PC-3 (cell line): ENCODE measurements at regions not wholly inside any gene's neighbourhood (a gene's known extent, or its start where the extent isn't known, plus 50 kb on each side); places are given as distances from the start of the nearest gene placed in this dataset.

ENCODE experiments used
- ATAC-seq: fragments of 200-7000 bp; cut with Tn5 transposase; 2 replicates; pipeline ENCODE4 v1.9.1; 2020; ENCODE audit warnings: mild to moderate bottlenecking, moderate library complexity
- BruUV-seq: library from RNA; stranded (reverse); fragments of 400-500 nt; replicated peaks from 2 replicates; lab custom pipeline; 2021; lab: Mats Ljungman, UMichigan
- CTCF ChIA-PET: fragments of 300-600 bp; sonication (Branson Sonifier 250); formaldehyde crosslinking; loops from one replicate; lab custom pipeline; 2022; ENCODE audit warnings: antibody characterized with exemption; lab: Charles Lee
- POLR2A ChIA-PET: fragments of 300-600 bp; sonication (Branson Sonifier 250); formaldehyde crosslinking; loops from one replicate; lab custom pipeline; 2022; ENCODE audit warnings: antibody characterized with exemption; ENCODE audit not compliant: unreplicated experiment; lab: Charles Lee
- DNase-seq: peaks from one replicate; pipeline ENCODE4 v3.0.0-alpha.2; 2015
- H2AFZ ChIP-seq: fragments of 300-600 bp; sonication (generic); 2 replicates; pipeline ENCODE4 v1.6.0; 2016; ENCODE audit warnings: antibody characterized with exemption, low read length
- H3F3A ChIP-seq: fragments of 300-600 bp; sonication (generic); one replicate; pipeline ENCODE4 v1.6.0; 2017; ENCODE audit warnings: antibody characterized with exemption, low read length, control low read depth, mild to moderate bottlenecking; ENCODE audit not compliant: unreplicated experiment
- H3K27ac ChIP-seq: fragments of 300-600 bp; sonication (generic); 2 replicates; pipeline ENCODE4 v1.5.1; 2016; ENCODE audit warnings: mild to moderate bottlenecking, low read length
- H3K27me3 ChIP-seq: fragments of 300-600 bp; sonication (generic); 2 replicates; pipeline ENCODE4 v1.6.1; 2016; ENCODE audit warnings: low read length, mixed read lengths
- H3K36me3 ChIP-seq: fragments of 300-600 bp; sonication (generic); 2 replicates; pipeline ENCODE4 v1.6.1; 2016; ENCODE audit warnings: low read depth, mixed run types, low read length, mixed read lengths
- H3K4me1 ChIP-seq: fragments of 300-600 bp; sonication (generic); 2 replicates; pipeline ENCODE4 v1.5.1; 2016; ENCODE audit warnings: low read length; ENCODE audit not compliant: insufficient read depth
- H3K4me2 ChIP-seq: fragments of 300-600 bp; sonication (generic); 2 replicates; pipeline ENCODE4 v1.6.0; 2016; ENCODE audit warnings: low read length
- H3K4me3 ChIP-seq: fragments of 300-600 bp; sonication (generic); 2 replicates; pipeline ENCODE4 v1.5.1; 2016; ENCODE audit warnings: mild to moderate bottlenecking, low read length, mixed read lengths
- H3K79me2 ChIP-seq: fragments of 300-600 bp; sonication (generic); 2 replicates; pipeline ENCODE4 v1.6.1; 2017; ENCODE audit warnings: low read length, mixed read lengths
- H3K9ac ChIP-seq: fragments of 300-600 bp; sonication (generic); 2 replicates; pipeline ENCODE4 v1.6.0; 2016; ENCODE audit warnings: mild to moderate bottlenecking, low read length
- H3K9me2 ChIP-seq: fragments of 300-600 bp; sonication (generic); replicated peaks from 2 replicates; pipeline ENCODE4 v1.6.1; 2016; ENCODE audit warnings: mixed run types, low read length, mixed read lengths
- H3K9me3 ChIP-seq: fragments of 300-600 bp; sonication (generic); 2 replicates; pipeline ENCODE4 v1.6.1; 2016; ENCODE audit warnings: low read length, mixed read lengths
- H4K20me1 ChIP-seq: fragments of 300-600 bp; sonication (generic); 2 replicates; pipeline ENCODE4 v1.6.1; 2016; ENCODE audit warnings: low read length, mixed read lengths
- EZH2 ChIP-seq: fragments of 300-600 bp; sonication (generic); IDR thresholded peaks from one replicate; pipeline ENCODE4 v1.6.1; 2017; ENCODE audit warnings: antibody characterized with exemption, mild to moderate bottlenecking, low read length; ENCODE audit not compliant: unreplicated experiment
- EZH2phosphoT487 ChIP-seq: fragments of 300-600 bp; sonication (generic); IDR thresholded peaks from 2 replicates; pipeline ENCODE4 v1.6.1; 2018; ENCODE audit warnings: mild to moderate bottlenecking, antibody characterized with exemption, low read length, borderline replicate concordance
- intact Hi-C: fragments of 100-400 bp; cut with micrococcal nuclease; formaldehyde crosslinking; loops from 2 replicates; pipeline ENCODE4 v1.9.0; 2023
- TF ChIP-seq, protein P1 (sequence below): fragments of 300-600 bp; sonication (generic); conservative IDR thresholded peaks from 2 replicates; pipeline ENCODE4 v1.5.1; 2017; ENCODE audit warnings: antibody characterized with exemption, low read depth, mild to moderate bottlenecking, low read length

DNA sequence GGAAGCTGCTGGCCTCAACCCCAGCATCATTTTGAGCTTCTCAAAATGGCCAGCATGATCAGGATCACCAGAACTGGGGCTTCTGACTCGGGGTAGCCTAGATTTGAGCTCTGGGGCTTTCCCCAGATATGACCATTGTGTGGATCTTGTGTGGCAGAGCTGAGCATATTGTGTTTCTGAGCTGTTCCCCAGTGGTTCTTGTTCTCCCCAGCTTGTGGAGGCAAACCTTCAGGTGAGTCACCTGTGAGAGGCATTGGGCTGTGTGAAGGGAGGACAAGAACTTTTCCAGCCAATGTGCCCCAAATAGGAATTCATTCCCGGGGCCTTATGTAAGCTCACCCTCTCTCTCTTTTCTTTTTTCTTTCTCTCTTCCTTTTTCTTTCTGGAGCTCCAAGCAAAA lies 80.7 kb upstream of the PITX1 start:
- H3K9me2 ChIP-seq: no peaks in the 10 kb centered on the region
- intact Hi-C loops: no loop called here
- H3K9ac ChIP-seq: no peak overlapping the region
- no peaks in the 10 kb centered on the region for H3K79me2 ChIP-seq
- no peaks in the 10 kb centered on the region for H3K27me3 ChIP-seq
- no TSS peak for BruUV-seq
- ATAC-seq (no peak), DNase-seq (no peak)
- H3K36me3 ChIP-seq: no peaks in the 10 kb centered on the region
- H3K4me1 ChIP-seq: peaks cover 8% of the 10 kb centered on the region
- H3F3A ChIP-seq: no peaks in the 10 kb centered on the region
- TF ChIP-seq, protein P1, sequence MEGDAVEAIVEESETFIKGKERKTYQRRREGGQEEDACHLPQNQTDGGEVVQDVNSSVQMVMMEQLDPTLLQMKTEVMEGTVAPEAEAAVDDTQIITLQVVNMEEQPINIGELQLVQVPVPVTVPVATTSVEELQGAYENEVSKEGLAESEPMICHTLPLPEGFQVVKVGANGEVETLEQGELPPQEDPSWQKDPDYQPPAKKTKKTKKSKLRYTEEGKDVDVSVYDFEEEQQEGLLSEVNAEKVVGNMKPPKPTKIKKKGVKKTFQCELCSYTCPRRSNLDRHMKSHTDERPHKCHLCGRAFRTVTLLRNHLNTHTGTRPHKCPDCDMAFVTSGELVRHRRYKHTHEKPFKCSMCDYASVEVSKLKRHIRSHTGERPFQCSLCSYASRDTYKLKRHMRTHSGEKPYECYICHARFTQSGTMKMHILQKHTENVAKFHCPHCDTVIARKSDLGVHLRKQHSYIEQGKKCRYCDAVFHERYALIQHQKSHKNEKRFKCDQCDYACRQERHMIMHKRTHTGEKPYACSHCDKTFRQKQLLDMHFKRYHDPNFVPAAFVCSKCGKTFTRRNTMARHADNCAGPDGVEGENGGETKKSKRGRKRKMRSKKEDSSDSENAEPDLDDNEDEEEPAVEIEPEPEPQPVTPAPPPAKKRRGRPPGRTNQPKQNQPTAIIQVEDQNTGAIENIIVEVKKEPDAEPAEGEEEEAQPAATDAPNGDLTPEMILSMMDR: no peak
- TF ChIP-seq EZH2phosphoT487: no peak
- no peak for TF ChIP-seq EZH2
- no peaks in the 10 kb centered on the region for H3K9me3 ChIP-seq
- H4K20me1 ChIP-seq: no peaks in the 10 kb centered on the region
- no peak overlapping the region for H3K4me2 ChIP-seq
- H3K4me3 ChIP-seq: no peak overlapping the region
- H3K27ac ChIP-seq: no peak overlapping the region
- no peak overlapping the region for H2AFZ ChIP-seq
- POLR2A ChIA-PET: no interaction called here
- CTCF ChIA-PET: no interaction called here

DNA sequence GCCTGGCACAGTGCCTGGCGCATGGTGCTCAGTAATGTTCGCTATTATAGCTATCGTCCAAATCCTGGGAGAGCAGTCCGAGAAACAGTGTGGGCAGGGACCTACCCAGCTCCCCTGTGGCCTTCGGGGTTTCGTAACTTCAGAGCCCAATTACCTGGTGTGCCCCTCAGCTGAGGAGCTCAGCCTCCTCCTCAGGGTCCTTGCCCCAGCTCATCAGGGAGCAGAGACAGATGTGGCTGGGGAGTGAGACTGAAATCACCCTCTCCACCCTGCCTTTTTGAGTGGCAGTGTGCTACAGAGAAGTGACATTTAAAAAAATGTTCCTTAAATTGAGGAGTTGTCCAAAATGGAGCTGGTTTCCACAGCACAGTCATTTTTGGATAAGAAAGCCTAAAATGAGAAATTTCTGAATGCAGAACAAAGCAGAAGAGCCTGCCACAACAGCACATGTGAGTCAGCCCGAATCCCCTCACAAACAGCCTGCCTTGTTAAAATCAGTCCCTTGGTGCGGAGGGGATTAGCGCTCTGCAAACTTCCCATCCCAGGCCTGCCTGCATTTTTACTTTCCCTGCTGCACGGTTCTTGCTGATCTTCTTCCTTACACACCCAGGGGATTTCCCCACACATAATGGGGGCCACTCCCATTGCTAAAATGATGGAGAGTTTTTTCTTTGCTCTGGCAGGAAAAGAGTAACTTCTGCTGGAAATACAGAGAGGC lies 78.1 kb upstream of the PITX1 start:
- ATAC-seq: no peak

More for the DNA sequence above, 78.1 kb upstream of the PITX1 start:
- BruUV-seq: no TSS peak
- no peaks in the 10 kb centered on the region for H3F3A ChIP-seq
- H3K4me2 ChIP-seq: no peak overlapping the region
- DNase-seq: no peak
- H3K9me3 ChIP-seq: no peaks in the 10 kb centered on the region
- peaks cover 8% of the 10 kb centered on the region for H3K4me1 ChIP-seq
- no peaks in the 10 kb centered on the region for H3K27me3 ChIP-seq
- no peak overlapping the region for H3K4me3 ChIP-seq
- no peaks in the 10 kb centered on the region for H3K79me2 ChIP-seq
- H3K9me2 ChIP-seq: no peaks in the 10 kb centered on the region
- TF ChIP-seq EZH2phosphoT487 (no peak), EZH2 (no peak)
- TF ChIP-seq, protein P1: no peak
- H3K27ac ChIP-seq: no peak overlapping the region
- intact Hi-C loops: no loop called here
- no peaks in the 10 kb centered on the region for H4K20me1 ChIP-seq
- ChIA-PET CTCF (no interaction called here), POLR2A (no interaction called here)
- no peaks in the 10 kb centered on the region for H3K36me3 ChIP-seq
- H3K9ac ChIP-seq: no peak overlapping the region
- H2AFZ ChIP-seq: no peak overlapping the region
